DMS153 (cell line): ENCODE measurements at regions not wholly inside any gene's neighbourhood (a gene's known extent, or its start where the extent isn't known, plus 50 kb on each side); places are given as distances from the start of the nearest gene placed in this dataset.
"Not testable (repeated sequence)": the region's sequence is repeated elsewhere in the genome, so short reads cannot be mapped to it uniquely, and the experiment has no call there.

ENCODE experiments used
- DNase-seq: peaks from one replicate; lab custom pipeline; 2025; lab: John Stamatoyannopoulos, UW

DNA sequence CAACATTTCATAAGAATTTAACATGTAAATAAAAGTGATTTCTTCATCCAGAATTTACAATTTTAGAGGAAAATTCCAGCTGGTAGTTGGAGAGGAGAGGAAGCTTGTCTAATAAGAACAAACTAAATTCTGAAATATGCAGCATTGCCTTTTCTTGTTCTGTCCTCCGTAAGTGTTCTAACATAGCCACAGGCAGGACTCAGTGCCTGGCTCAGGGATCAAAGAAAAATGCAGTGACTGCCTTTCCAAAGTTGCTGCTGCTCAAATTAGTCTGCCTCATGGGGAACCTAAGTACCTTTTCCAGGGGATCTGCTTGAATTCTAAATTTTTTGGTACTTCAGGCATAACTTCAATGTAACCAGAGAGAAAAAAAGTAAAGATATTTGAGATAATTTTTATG, 713.0 kb upstream of the CADM2 start:
- DNase-seq = no peak

DNA sequence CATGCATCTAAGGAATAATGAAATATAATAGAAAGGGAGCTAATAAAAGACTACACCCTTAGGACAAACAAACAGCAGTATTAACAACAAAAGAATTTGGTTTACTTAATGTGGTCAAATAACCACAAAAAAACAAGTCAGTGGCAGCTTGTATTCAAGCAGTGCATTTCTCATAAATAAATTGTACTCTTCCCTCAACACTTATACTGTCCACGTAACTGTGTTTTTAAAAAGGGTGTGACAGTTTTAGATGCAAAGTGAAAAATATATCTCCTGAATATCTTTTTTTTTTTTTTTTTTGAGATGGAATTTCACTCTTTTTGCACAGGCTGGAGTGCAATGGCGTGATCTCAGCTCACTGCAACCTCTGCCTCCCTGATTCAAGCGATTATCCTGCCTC, 698.2 kb upstream of the CADM2 start:
- no peak for DNase-seq

DNA sequence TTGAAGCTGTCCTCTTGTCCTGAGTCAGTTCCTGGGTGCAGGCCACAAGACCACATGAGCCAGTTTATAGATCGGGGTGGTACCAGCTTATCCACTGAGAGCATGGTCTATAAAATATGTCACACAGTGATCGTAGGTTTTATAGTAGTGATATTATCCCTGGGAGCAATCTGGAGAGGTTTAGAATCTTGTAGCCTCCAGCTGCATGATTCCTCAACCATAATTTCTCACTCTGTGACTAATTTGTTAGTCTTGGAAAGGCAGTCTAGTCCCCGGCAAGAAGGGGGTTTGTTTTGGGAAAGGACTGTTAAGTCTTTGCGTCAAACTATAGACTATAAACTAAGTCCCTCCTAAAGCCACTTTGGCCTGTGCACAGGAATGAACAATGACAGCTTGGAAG, 693.0 kb upstream of the CADM2 start:
- no peak for DNase-seq

DNA sequence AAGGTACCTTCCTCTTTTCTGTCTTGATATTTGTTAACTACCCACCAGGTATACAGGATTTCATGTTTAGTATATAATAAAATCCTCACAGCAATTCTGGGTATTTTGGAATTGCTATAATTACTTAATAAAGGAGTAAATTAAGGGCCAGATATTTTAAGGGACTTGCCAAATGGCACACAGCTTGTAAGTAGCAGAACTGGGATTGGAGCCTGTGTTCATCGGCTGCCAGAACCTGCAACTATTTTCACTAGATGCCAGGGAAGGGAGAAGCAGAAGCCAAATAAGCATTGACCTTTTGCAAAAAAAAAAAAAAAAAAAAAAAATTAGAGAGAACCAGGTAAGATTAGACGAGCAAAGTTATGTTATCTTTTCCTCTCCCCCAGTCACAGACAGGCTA, 683.3 kb upstream of the CADM2 start:
- no peak for DNase-seq

DNA sequence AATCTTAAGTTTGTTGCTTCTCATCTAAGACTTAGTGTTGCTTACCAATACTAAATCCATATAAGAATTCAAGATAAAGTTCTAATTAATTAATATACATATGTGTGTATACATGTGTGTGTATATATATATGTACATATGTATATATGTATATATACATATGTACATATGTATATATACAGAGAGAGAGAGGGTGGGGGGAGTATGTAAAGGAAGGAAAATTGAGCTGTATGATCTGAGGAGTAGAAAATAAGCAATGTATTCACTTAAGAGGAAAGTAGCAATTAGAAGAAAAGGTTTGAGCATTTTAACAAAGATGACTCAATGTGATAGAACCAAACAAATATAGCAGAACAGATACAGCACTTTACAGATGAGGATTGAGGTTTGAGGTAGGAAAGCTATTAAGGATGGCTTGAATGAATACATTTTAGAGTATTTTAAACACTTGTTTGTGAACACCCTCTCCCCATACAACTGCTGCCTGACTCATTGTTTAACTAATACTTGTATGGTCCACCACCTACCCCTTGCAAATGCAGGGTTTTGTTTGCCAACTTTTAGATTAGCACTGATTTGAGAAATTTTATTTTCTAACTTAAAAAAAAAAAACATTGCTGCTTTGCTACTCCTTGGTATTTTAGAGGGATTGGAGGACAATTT, 681.1 kb upstream of the CADM2 start:
- DNase-seq = no peak

DNA sequence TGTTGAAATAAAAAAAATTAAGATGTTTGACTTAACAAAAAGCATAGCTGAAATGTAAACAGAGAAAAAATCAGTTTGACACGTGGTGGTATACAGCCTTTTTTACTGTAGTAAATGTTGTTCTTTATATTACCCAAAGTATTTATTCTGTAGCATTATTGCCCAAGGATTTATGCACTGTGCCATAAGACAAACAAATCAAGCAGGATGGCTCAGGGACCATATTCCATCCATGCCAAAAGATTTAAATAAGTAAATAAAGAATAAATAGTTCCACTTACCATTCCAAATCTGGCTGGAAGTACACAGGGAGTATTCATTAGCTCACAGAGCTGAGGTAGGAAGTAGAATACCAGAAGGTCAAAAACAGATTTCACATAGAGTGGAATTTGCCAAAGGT, 666.7 kb upstream of the CADM2 start:
- no peak for DNase-seq

DNA sequence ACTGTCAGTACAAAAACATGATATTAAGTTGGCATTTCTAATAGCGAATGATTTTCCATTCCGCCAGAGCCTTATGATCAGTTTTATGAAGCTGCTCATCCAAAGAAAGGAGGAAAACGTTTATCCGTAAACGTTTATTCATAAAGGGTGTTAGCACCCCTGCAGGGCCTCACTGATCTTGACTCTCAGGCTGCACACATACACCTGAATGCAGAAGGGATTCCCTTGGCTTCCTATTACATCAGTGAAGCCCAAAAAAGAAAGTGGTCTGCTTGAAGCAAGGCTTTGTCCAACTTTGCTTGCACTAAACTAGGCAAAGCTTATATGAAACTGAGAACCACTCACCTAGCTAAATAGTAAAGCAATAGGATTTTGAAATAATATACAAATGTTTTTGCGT, 659.5 kb upstream of the CADM2 start:
- DNase-seq = no peak

DNA sequence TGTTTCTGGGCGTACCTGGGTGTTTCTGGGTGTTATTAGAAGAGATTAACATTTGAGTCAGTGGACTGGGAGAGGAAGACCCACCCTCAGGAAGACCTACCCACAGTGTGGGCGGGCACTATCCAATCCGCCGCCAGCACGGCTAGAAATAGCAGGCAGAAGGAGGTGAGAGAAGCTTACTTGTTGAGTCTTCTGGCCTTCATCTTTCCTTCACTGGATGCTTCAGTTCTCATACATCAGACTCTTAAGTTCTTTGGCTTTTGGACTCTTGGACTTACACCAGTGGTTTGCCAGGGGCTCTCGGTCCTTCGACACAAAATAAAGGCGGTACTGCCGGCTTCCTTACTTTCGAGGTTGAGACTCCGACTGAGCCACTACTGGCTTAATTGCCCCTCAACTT, 654.6 kb upstream of the CADM2 start:
- no peak for DNase-seq

DNA sequence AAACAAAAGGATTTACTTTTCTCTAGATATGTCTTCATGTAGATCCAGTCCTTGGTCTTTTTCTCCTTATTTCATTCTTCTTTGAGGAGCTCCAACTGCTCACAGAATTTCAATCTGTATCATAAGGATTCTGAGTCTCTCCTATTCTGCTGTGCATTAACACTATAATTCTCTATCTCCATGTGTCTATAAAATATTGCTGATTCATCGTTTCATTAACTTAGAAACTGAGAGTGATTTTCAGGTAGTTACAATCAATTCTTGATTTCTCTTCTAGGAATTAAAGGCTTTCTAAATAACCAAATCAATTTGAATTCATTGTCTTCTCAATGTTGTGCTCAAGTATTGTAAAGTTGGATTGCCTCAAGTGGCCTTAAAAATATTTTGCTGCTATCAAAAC, 651.5 kb upstream of the CADM2 start:
- no peak for DNase-seq

DNA sequence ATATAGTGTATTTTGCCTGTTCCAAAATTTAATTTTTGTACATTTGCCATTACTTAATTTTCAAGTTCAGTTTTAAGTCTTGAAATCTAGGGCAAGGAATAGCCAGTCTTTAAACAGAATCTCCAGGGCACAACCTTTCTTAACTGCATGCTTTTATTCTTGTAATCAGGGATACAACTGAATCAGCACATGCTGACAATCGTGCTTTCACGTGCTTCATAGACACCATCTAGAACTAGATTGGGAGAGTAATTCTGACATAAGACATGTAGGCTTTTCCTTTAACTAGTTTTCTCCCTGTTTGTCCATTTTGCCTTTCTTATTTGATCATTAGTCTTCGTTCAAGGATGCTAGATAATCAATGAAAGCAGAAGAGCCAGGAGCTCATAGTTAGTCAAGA, 650.4 kb upstream of the CADM2 start:
- DNase-seq = no peak

DNA sequence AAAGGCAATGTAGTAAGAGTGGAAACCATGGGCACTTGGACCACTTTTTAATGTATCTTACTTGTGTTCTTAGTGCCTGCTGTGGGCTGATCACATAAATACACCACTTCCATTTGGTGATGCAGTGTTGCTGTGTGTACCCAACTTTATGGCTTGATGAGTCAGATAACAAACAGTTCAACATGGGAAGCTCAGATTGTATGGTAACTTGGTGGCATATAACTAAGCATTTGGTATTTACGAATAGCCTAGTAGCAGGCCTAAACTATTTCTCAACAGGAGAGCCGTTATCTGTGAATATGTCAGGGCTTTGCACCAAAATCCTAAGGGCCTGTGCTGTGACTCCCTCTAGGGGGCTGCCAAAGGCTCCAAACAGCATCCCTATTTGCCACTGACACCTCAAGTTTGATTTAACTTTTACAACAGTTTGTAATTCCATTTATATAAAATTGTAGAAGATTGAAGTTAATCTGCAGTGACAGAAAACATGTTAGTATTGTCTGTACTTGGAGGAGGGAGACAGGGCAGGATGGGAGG, 640.4 kb upstream of the CADM2 start:
- DNase-seq = no peak

DNA sequence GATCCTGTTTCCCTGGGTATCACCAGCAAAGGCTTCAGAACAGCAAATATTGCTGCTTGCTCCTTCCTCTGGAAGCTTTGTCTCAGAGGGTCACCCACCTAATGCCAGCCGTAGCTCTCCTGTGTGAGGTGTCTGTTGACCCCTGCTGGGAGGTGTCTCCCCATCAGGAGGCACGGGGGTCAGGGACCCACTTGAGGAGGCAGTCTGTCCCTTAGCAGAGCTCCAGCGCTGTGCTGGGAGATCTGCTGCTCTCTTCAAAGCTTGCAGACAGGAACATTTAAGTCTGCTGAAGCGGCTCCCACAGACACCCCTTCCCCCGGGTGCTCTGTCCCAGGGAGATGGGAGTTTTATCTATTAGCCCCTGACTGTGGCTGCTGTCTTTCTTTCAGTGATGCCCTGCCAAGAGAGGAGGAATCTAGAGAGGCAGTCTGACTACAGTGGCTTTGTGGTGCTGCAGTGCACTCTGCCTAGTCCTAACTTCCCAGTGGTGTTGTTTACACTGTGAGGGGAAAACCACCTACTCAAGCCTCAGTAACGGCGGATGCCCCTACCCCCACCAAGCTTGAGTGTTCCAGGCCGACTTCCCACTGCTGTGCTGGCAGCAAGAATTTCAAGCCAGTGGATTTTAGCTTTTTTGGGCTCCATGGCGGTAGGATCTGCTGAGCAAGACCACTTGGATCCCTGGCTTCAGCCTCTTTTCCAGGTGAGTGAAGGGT, 593.1 kb upstream of the CADM2 start:
- DNase-seq = not testable (repeated sequence)
